ENCODE measurements at regions not wholly inside any gene's neighbourhood (a gene's known extent, or its start where the extent isn't known, plus 50 kb on each side); places are given as distances from the start of the nearest gene placed in this dataset.

DNA sequence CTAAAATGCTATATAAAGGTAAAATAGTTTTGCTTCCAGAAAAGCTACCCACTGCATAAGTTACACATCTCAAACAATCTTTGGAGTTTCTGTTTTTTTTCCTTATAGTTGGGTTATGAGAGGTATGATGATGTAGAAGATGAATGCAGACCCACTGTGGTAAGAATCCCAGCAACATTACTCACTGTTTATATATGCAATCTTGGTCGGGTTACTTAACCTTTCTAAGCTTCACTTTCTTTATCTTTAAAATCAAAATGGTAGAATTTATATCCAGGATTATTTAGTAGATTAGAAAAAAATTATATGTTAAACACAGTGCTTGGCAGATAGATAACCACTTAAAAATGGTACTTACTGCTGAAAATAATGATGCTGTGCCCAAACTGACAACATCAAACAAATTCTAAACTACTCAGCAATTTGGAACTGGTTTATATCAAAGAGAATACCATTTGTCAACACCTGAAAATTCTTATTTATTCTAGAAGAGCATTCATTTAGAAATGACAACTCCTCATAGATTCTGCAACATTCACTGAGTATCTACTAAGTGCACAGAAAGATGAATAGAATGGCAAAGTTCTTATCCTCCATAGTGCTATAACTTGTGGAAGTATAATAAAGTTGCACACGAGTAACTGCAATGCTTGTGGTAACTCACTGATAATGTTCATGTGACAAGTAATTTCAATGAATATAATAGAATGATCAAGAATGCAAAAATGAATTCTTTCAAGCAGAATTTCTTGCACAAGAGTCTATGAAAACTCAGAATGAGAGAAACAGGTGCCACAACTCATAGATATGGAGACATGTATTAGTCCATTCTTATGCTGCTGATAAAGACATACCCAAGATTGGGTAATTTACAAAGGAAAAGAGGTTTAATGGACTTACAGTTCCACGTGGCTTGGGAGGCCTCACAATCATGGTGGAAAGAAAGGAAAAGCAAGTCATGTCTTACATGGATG is 129.0 kb upstream of the SLC7A14 start:
- ChIA-PET CTCF (interaction anchor here (0.6 kb wide), 1 partner anchor 23 kb away, joined by 3 read pairs; no protein-coding TSS in a partner anchor), POLR2A (no interaction called here)
- peaks cover 2 to 18% of the 10 kb centered on the region in 2 experiments; a peak in 3 of 4 replicates for H3K4me1 ChIP-seq (ENCODE audit: control insufficient read depth in 1 of 2, insufficient read depth in 2 of 2, low read depth in 1 of 2, low read length in 1 of 2)
- no peaks in the 10 kb centered on the region for H3K27me3 ChIP-seq (ENCODE audit: insufficient read depth)
- no peak overlapping the region; a peak in 1 of 4 replicates for H3K4me3 ChIP-seq (ENCODE audit: low read depth in 2 of 2, low read length in 1 of 2)
- H3K27ac ChIP-seq (ENCODE audit: low read depth in 2 of 2, low read length in 1 of 2), result peak overlapping the region; percentile 40 to 80; a peak in 3 of 4 replicates
- no peaks in the 10 kb centered on the region for H4K20me1 ChIP-seq (ENCODE audit: insufficient read depth)
- 0 out of 2 replicates have a peak, but pooled peaks cover 3% of the 10 kb centered on the region for H3K9me3 ChIP-seq
- H3K9ac ChIP-seq, result peak overlapping the region; percentile 36; the same call in 1 of the 2 replicates
- peaks cover 41% of the 10 kb centered on the region for H3F3A ChIP-seq (replicated peaks; ENCODE audit: insufficient read depth)
- no peaks in the 10 kb centered on the region for H3K36me3 ChIP-seq (replicated peaks in 1 of 2; ENCODE audit: control insufficient read depth in 1 of 2, insufficient read depth in 2 of 2, low read length in 1 of 2)
- no peak for DNase-seq
- H3K79me2 ChIP-seq (ENCODE audit: insufficient read depth), result no peaks in the 10 kb centered on the region
- TF ChIP-seq FOXM1 (IDR thresholded peaks at IDR 0.05; ENCODE audit: low read depth) (peak; percentile 71; the same call in 1 of the 2 replicates), PBX3 (IDR thresholded peaks at IDR 0.05) (peak; percentile 64), RXRA (IDR thresholded peaks at IDR 0.05; ENCODE audit: borderline replicate concordance, low read depth) (peak; percentile 71; the same call in 1 of the 2 replicates), FOSL2 (IDR thresholded peaks at IDR 0.05; ENCODE audit: borderline replicate concordance, low read depth) (peak; percentile 76), SIN3A (IDR thresholded peaks at IDR 0.05; ENCODE audit: borderline replicate concordance, low read depth, low read length) (no peak), JUND (IDR thresholded peaks at IDR 0.05) (peak; percentile 87), RFX5 (IDR thresholded peaks at IDR 0.05; ENCODE audit: low read length) (no peak), YY1 (IDR thresholded peaks at IDR 0.05; ENCODE audit: low read depth) (0 out of 2 replicates have a peak, but pooled peaks have one; percentile 12), TCF12 (IDR thresholded peaks at IDR 0.05) (peak; percentile 87), NFIC (IDR thresholded peaks at IDR 0.05; ENCODE audit: borderline replicate concordance) (peak; percentile 58; the same call in 1 of the 2 replicates), TEAD4 (IDR thresholded peaks at IDR 0.05; ENCODE audit: borderline replicate concordance, insufficient read depth) (peak; percentile 92), MEF2A (IDR thresholded peaks at IDR 0.05; ENCODE audit: borderline replicate concordance, low read depth) (peak; percentile 8; the same call in 1 of the 2 replicates), EP300 (IDR thresholded peaks at IDR 0.05; ENCODE audit: borderline replicate concordance in 1 of 2, low read depth in 1 of 2, low read length in 1 of 2) (peak in 1 of 2 experiments; percentile 87; a peak in 2 of 4 replicates)
- TF ChIP-seq, protein P1, sequence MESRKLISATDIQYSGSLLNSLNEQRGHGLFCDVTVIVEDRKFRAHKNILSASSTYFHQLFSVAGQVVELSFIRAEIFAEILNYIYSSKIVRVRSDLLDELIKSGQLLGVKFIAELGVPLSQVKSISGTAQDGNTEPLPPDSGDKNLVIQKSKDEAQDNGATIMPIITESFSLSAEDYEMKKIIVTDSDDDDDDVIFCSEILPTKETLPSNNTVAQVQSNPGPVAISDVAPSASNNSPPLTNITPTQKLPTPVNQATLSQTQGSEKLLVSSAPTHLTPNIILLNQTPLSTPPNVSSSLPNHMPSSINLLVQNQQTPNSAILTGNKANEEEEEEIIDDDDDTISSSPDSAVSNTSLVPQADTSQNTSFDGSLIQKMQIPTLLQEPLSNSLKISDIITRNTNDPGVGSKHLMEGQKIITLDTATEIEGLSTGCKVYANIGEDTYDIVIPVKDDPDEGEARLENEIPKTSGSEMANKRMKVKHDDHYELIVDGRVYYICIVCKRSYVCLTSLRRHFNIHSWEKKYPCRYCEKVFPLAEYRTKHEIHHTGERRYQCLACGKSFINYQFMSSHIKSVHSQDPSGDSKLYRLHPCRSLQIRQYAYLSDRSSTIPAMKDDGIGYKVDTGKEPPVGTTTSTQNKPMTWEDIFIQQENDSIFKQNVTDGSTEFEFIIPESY (IDR thresholded peaks at IDR 0.05; ENCODE audit: borderline replicate concordance, low read depth), result no peak; the same call in 1 of the 2 replicates
- H3K4me2 ChIP-seq, result peak overlapping the region; percentile 29; the same call in 1 of the 2 replicates
- no peaks in the 10 kb centered on the region for H3K9me2 ChIP-seq
- H2AFZ ChIP-seq (ENCODE audit: low read depth), result no peak overlapping the region
- 56% methylated on average over 3 of the region's 3 CpGs for WGBS (ENCODE audit: low lambda C conversion rate)

Data from SK-N-SH (cell line).